ENCODE measurements at regions not wholly inside any gene's neighbourhood (a gene's known extent, or its start where the extent isn't known, plus 50 kb on each side); places are given as distances from the start of the nearest gene placed in this dataset.

DNA sequence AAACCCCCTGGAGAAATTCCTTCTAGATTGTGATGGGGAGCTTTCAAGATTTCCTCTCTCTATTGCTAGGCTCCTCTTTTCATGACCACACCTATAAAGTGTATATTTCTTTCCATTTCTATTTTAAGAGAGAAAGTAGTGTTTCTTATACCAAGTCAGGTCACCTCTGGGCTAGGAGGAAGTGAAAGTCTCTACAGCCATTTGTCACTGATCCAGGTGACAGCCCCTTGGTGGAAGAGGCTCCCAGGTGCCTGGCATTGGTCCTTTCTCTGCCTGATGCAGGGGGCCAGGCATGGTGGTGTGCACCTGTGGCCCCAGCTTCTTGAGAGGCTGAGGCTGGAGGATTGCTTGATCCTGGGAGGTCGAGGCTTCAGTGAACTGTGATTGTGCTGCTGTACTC, 64.7 kb downstream of the DHCR7 start:
- H3K9me2 ChIP-seq (ENCODE audit: insufficient read depth, low read length), result no peaks in the 10 kb centered on the region
- H3K9me3 ChIP-seq (ENCODE audit: low read length), result no peaks in the 10 kb centered on the region
- no peak overlapping the region for H3K9ac ChIP-seq (ENCODE audit: low read length)
- no peak overlapping the region for H2AFZ ChIP-seq (ENCODE audit: low read depth, low read length)
- H3K36me3 ChIP-seq (ENCODE audit: insufficient read depth, low read length), result no peaks in the 10 kb centered on the region
- no peaks in the 10 kb centered on the region for H3F3A ChIP-seq (ENCODE audit: insufficient read depth, low read length, poor library complexity, severe bottlenecking)
- no peaks in the 10 kb centered on the region for H4K20me1 ChIP-seq (ENCODE audit: insufficient read depth)
- no peaks in the 10 kb centered on the region for H3K27me3 ChIP-seq (ENCODE audit: insufficient read depth, low read depth, low read length)
- H3K27ac ChIP-seq (ENCODE audit: low read length), result no peak overlapping the region
- no peak overlapping the region for H3K4me3 ChIP-seq (ENCODE audit: low read length)
- no peak overlapping the region for H3K4me2 ChIP-seq (ENCODE audit: low read length)
- no peaks in the 10 kb centered on the region for H3K79me2 ChIP-seq (replicated peaks; ENCODE audit: insufficient read depth, low read length)
- TF ChIP-seq SMC3 (conservative IDR thresholded peaks at IDR 0.05; ENCODE audit: poor library complexity) (no peak), TAF1 (IDR thresholded peaks at IDR 0.05; ENCODE audit: low read depth) (no peak), MXI1 (conservative IDR thresholded peaks at IDR 0.05; ENCODE audit: poor library complexity, severe bottlenecking) (no peak), EZH2 (IDR thresholded peaks at IDR 0.05; ENCODE audit: borderline replicate concordance, insufficient read depth, low read length, poor library complexity, severe bottlenecking) (no peak), EP300 (conservative IDR thresholded peaks at IDR 0.05; ENCODE audit: poor library complexity, severe bottlenecking) (no peak), RAD21 (conservative IDR thresholded peaks at IDR 0.05) (no peak), REST (IDR thresholded peaks at IDR 0.05; ENCODE audit: borderline replicate concordance) (no peak)

DNA sequence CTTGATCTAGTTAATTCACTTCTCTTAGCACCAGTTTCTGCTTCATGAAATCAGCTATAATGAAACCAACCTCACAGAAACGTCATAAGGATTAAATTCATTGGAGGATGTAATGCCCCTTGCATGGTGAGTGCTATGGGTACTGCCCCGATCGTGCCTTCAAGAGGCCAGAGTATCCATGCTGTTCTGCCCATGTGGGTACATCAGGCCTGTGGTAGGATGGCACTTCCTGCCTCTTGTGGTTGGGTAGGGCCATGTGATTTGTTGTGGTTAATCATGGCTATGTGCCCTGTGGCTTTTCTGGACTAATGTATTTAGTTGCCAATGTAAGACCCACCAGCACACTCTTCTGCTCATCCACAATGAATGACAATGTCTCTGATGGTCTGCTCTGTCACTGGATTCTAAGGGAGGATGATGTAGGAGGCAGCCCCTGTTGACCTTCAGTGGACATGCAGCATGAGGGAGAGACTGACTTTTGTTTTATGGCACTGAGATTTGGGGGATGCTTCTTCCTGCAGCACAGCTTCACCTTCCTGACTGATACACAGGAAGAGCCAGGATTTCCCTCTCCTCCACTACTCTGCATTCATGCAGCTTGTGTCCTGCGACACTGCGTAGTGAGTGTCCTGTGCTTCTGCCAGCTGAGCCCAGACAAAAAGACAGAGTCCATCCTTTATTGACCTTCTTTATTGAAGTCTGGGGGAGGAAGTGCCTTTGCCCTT, 66.2 kb downstream of the DHCR7 start:
- Histone ChIP-seq H4K20me1 (ENCODE audit: insufficient read depth) (no peaks in the 10 kb centered on the region), H3K79me2 (replicated peaks; ENCODE audit: insufficient read depth, low read length) (no peaks in the 10 kb centered on the region), H3K4me2 (ENCODE audit: low read length) (no peak overlapping the region), H3K9me3 (ENCODE audit: low read length) (no peaks in the 10 kb centered on the region), H3K36me3 (ENCODE audit: insufficient read depth, low read length) (no peaks in the 10 kb centered on the region), H2AFZ (ENCODE audit: low read depth, low read length) (no peak overlapping the region), H3K9me2 (ENCODE audit: insufficient read depth, low read length) (no peaks in the 10 kb centered on the region), H3F3A (ENCODE audit: insufficient read depth, low read length, poor library complexity, severe bottlenecking) (no peaks in the 10 kb centered on the region), H3K27ac (ENCODE audit: low read length) (no peak overlapping the region), H3K4me3 (ENCODE audit: low read length) (no peak overlapping the region), H3K27me3 (ENCODE audit: insufficient read depth, low read depth, low read length) (no peaks in the 10 kb centered on the region), H3K9ac (ENCODE audit: low read length) (no peak overlapping the region)
- no peak for TF ChIP-seq SMC3 (conservative IDR thresholded peaks at IDR 0.05; ENCODE audit: poor library complexity)

- Histone ChIP-seq H3K36me3 (ENCODE audit: insufficient read depth, low read length) (no peaks in the 10 kb centered on the region), H3F3A (ENCODE audit: insufficient read depth, low read length, poor library complexity, severe bottlenecking) (no peaks in the 10 kb centered on the region), H3K9me2 (ENCODE audit: insufficient read depth, low read length) (no peaks in the 10 kb centered on the region), H4K20me1 (ENCODE audit: insufficient read depth) (no peaks in the 10 kb centered on the region), H3K4me3 (ENCODE audit: low read length) (no peak overlapping the region), H3K9ac (ENCODE audit: low read length) (no peak overlapping the region), H3K27ac (ENCODE audit: low read length) (no peak overlapping the region), H3K4me2 (ENCODE audit: low read length) (no peak overlapping the region), H3K9me3 (ENCODE audit: low read length) (no peaks in the 10 kb centered on the region), H3K79me2 (replicated peaks; ENCODE audit: insufficient read depth, low read length) (no peaks in the 10 kb centered on the region), H2AFZ (ENCODE audit: low read depth, low read length) (no peak overlapping the region), H3K27me3 (ENCODE audit: insufficient read depth, low read depth, low read length) (no peaks in the 10 kb centered on the region)
- no peak for TF ChIP-seq TAF1 (IDR thresholded peaks at IDR 0.05; ENCODE audit: low read depth)
- no peak for TF ChIP-seq REST (IDR thresholded peaks at IDR 0.05; ENCODE audit: borderline replicate concordance)
- no peak for TF ChIP-seq SMC3 (conservative IDR thresholded peaks at IDR 0.05; ENCODE audit: poor library complexity)
- TF ChIP-seq CTCF (IDR thresholded peaks at IDR 0.05; ENCODE audit: poor library complexity, severe bottlenecking), result no peak
- TF ChIP-seq EP300 (conservative IDR thresholded peaks at IDR 0.05; ENCODE audit: poor library complexity, severe bottlenecking), result no peak
- TF ChIP-seq MXI1 (conservative IDR thresholded peaks at IDR 0.05; ENCODE audit: poor library complexity, severe bottlenecking), result no peak
- TF ChIP-seq EZH2 (IDR thresholded peaks at IDR 0.05; ENCODE audit: borderline replicate concordance, insufficient read depth, low read length, poor library complexity, severe bottlenecking), result no peak
- TF ChIP-seq POLR2AphosphoS5 (IDR thresholded peaks at IDR 0.05), result no peak
Observed at GRCh38 chr11:71379701-71380100, 68.5 kb downstream of the DHCR7 start.
